Glutamatergic neuron (in vitro differentiated cells): ENCODE measurements at regions not wholly inside any gene's neighbourhood (a gene's known extent, or its start where the extent isn't known, plus 50 kb on each side); places are given as distances from the start of the nearest gene placed in this dataset.
"Not testable (repeated sequence)": the region's sequence is repeated elsewhere in the genome, so short reads cannot be mapped to it uniquely, and the experiment has no call there.

Source experiments
- DNase-seq: peaks from one replicate; pipeline ENCODE4 v3.0.0; 2022
- H3K27ac Mint-ChIP-seq: one replicate; pipeline ENCODE4 v1.8.0; 2020; ENCODE audit warnings: mild to moderate bottlenecking, mixed read lengths, inconsistent platforms; ENCODE audit not compliant: unreplicated experiment
- H3K27me3 Mint-ChIP-seq: one replicate; pipeline ENCODE4 v1.8.0; 2020; ENCODE audit warnings: mild to moderate bottlenecking, moderate library complexity, mixed read lengths, inconsistent platforms; ENCODE audit not compliant: unreplicated experiment
- H3K36me3 Mint-ChIP-seq: one replicate; pipeline ENCODE4 v1.8.0; 2020; ENCODE audit warnings: mild to moderate bottlenecking, mixed read lengths, inconsistent platforms; ENCODE audit not compliant: unreplicated experiment
- H3K4me1 Mint-ChIP-seq: one replicate; pipeline ENCODE4 v1.8.0; 2020; ENCODE audit warnings: mild to moderate bottlenecking, low read depth, mixed read lengths, inconsistent platforms; ENCODE audit not compliant: unreplicated experiment
- H3K4me3 Mint-ChIP-seq: one replicate; pipeline ENCODE4 v1.8.0; 2020; ENCODE audit warnings: mild to moderate bottlenecking, mixed read lengths, inconsistent platforms; ENCODE audit not compliant: unreplicated experiment
- H3K9me3 Mint-ChIP-seq: one replicate; pipeline ENCODE4 v1.8.0; 2020; ENCODE audit warnings: mild to moderate bottlenecking, moderate library complexity, mixed read lengths, inconsistent platforms; ENCODE audit not compliant: unreplicated experiment
- CTCF ChIP-seq: fragments of 200-600 bp; sonication (generic); IDR thresholded peaks from one replicate; pipeline ENCODE4 v1.5.0; 2021; ENCODE audit not compliant: partially characterized antibody, unreplicated experiment

GRCh38 chr12:74595696-74596095 is 58.1 kb downstream of the ATXN7L3B start:
- Mint-ChIP-seq H3K36me3 (peaks cover 8% of the 10 kb centered on the region), H3K4me3 (no peak overlapping the region), H3K27me3 (no peaks in the 10 kb centered on the region), H3K4me1 (peaks cover 4% of the 10 kb centered on the region), H3K9me3 (peaks cover 4% of the 10 kb centered on the region), H3K27ac (no peak overlapping the region)
- TF ChIP-seq CTCF = no peak
- no peak for DNase-seq

- H3K9me3 Mint-ChIP-seq = peaks cover 4% of the 10 kb centered on the region
- TF ChIP-seq CTCF = no peak
- H3K27me3 Mint-ChIP-seq = no peaks in the 10 kb centered on the region
- no peak overlapping the region for H3K4me3 Mint-ChIP-seq
- H3K36me3 Mint-ChIP-seq = peaks cover 8% of the 10 kb centered on the region
- H3K27ac Mint-ChIP-seq = no peak overlapping the region
- H3K4me1 Mint-ChIP-seq = peaks cover 4% of the 10 kb centered on the region
- DNase-seq = no peak
Observed at GRCh38 chr12:74598819-74599218, 61.2 kb downstream of the ATXN7L3B start.

- Mint-ChIP-seq H3K27me3 (no peaks in the 10 kb centered on the region), H3K4me1 (peaks cover 4% of the 10 kb centered on the region), H3K27ac (no peak overlapping the region), H3K9me3 (peaks cover 4% of the 10 kb centered on the region), H3K36me3 (peaks cover 8% of the 10 kb centered on the region), H3K4me3 (no peak overlapping the region)
- TF ChIP-seq CTCF = no peak
- DNase-seq = no peak
Observed at GRCh38 chr12:74599932-74600331, 62.3 kb downstream of the ATXN7L3B start.

- H3K9me3 Mint-ChIP-seq, H3K4me1 Mint-ChIP-seq, H3K27me3 Mint-ChIP-seq, H3K36me3 Mint-ChIP-seq, H3K4me3 Mint-ChIP-seq, H3K27ac Mint-ChIP-seq, DNase-seq: not testable (repeated sequence)
Observed at GRCh38 chr12:74600817-74601216, 63.2 kb downstream of the ATXN7L3B start.

GRCh38 chr12:74602881-74603672 is 65.4 kb downstream of the ATXN7L3B start:
- no peaks in the 10 kb centered on the region for H3K4me1 Mint-ChIP-seq
- peaks cover 8% of the 10 kb centered on the region for H3K36me3 Mint-ChIP-seq
- DNase-seq = no peak
- TF ChIP-seq CTCF = no peak
- no peak overlapping the region for H3K4me3 Mint-ChIP-seq
- H3K27ac Mint-ChIP-seq = no peak overlapping the region
- peaks cover 4% of the 10 kb centered on the region for H3K9me3 Mint-ChIP-seq
- H3K27me3 Mint-ChIP-seq = no peaks in the 10 kb centered on the region
